ENCODE measurements at regions not wholly inside any gene's neighbourhood (a gene's known extent, or its start where the extent isn't known, plus 50 kb on each side); places are given as distances from the start of the nearest gene placed in this dataset.

DNA sequence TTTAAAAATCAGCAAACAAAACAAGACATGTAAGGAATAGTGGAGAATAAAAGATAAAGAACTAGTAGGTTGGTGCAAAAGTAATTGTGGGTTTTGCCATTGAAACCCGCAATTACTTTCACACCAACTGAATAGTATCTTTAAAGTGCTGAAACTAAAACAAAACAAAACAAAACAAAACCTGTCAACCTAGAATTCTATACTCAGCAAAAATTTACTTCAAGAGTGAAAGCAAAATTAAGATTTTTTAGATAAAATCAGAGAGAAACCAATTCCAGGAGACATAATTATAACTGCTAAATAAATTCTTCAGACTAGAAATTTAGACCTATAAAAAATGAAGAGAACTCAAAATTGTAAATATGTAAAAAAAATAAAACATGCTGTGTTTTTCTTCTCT, 114.0 kb upstream of the TSPAN2 start:
- DNase-seq: no peak

DNA sequence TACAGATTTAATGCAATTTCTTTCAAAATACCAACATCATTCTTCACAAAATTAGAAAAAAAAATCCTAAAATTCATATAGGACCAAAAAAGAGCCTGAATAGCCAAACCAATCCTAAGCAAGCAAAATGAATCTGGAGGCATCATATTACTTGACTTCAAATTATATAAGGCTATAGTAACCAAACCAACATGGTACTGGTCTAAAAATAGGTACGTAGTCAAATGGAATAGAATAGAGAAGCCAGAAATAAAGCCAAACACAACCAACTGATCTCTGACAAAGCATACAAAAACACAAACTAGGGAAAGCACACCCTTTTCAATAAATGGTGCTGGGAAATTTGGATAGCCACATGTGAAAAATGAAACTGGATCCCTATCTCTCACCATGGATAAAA, 112.3 kb upstream of the TSPAN2 start:
- no peak for DNase-seq

DNA sequence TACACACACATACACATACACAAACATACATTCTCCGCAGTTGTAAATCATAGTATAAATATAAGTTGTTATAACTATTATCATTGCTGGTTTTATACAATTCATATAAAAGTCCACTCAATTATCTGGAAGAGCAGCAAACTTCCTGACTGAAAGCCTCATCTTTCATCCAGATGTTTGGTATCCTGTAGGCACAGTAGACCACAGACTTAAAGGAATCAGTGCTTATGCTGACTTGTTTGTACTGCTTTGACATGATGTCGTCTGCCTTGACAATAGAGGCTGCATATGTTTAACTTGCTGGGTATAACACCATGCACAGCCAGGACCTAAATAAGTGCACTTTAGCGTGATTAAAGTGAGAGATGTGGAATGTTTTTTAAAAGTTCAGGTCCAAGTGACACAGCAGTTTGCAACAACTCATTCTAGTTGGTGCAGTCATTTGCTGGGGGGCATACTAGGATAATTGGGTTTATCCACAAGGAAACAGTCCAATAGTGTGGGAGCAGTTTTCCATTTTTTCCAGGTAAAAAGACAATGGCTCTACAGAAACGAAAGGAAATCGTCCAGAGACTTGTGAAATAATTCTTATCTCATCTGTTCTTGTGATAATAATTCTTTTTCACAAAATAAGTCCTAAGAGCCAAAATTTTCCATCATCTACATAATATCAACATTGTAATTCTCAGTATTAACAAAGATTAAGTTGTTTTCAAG, 110.3 kb upstream of the TSPAN2 start:
- DNase-seq: no peak

DNA sequence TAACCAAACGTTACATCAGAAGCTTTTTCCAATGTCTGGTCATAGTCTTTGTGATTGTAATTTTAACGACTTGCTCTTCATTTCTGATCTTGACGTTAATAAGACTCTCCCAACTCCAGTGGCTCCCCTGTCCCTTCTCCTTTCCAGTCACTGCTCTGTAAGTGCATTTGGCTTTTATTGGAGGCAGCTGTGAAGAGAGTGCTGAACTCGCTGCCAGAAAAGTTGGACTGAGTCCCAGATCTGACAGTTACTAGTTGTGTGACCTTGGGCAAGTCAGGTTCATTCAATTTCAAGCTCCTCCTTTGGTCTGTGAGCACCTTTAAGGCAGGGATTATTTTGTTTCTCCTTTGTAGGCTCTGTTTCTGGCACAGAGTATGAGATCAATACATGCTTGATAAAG, 109.6 kb upstream of the TSPAN2 start:
- DNase-seq: no peak

DNA sequence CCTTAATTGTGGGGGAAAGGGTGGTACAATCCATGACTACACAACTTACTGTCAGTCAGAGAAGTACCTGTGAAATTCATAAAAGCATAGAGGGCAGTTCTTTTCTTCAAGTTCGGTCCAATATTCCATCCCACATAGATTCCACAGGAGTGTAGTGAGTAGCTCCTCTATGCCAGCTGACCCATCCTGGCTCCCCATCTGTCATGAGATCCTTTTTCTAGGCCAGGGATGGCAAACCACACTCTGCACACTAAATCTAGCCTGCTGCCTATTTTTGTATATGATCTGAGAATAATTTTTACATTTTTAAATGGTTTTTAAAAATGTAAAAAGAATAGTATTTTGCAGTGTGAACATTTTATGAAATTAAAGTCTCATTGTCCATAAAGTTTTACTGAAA, 107.0 kb upstream of the TSPAN2 start:
- no peak for DNase-seq

DNA sequence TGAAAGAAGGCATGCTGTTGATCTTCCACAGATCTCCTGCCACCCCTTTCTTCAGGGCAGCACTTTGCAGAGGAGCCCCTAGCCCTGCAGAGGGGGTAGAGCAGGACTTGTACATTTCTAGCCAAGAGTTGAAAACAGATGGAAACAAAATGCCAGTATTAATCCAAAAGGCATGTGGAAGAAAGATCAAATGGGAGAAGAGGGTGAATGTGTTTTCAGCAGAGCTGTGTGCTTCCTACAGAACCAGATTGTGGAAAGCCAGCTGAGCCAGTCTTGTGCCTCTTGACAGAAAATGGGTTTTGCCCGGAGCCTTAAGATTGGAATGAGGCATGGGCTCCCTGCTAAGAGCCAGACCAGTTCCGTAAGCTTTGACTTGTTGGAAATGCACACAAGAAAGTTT, 105.2 kb upstream of the TSPAN2 start:
- DNase-seq: no peak

DNA sequence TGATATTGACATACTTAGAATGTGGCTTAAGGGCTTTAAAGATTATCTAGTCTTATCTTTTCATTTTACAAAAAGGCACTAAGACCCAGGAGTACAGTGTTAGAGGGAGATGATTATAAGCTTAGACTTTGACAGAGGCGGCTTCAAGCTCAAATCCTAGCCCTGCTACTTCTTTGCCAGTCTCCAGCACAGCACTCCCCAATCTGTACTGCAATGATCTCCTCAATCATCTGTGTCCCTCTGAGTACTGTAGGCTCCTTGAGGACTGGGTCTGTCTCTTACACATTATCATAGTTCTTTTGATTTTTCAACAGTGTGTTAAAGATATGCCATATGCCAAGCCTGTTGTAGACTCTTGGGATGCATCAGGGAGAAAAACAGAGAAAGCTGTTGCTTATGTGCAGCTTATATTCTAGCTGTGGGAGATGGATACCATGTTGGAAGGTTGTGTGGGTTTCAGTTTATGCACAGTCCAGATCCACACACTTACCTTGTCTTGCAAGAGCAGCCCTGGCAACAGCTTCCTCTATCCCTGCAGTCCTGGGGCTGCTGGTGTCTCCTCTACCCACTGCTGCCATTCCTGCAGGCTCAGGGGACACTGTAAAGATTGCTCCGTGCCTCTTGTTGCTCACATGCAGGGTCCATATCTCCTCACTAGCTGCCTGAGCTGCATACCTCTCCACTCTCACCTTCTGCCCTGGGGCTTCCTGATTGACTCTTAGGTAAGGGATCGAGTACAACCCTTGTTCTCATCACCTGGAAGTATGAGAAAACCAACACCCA, 103.9 kb upstream of the TSPAN2 start:
- DNase-seq: no peak

DNA sequence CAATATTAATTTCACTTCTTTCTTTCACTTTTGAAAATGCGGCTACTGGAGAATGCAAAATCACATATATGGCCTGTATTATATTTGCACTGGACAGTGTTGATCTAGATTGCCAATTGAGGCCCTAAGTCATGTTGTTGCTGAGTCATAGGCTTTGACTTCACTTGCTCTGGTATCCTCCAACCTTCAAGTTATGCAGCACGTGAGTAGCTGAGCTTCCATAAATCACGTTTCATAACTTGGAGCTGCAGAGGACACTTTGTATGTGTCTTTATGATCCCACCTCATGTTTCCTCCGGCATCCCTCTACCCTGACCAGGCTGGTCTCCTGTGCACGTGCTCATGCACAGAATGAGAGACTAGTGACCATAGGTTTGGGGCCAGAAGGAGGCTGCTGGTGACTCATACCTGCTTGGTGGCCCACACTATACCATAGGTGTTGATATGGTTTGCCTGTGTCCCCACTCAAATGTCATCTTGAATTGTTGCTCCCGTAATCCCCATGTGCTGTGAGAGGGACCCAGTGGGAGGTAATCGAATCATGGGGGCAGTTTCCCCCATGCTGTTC, 103.0 kb upstream of the TSPAN2 start:
- DNase-seq: no peak

DNA sequence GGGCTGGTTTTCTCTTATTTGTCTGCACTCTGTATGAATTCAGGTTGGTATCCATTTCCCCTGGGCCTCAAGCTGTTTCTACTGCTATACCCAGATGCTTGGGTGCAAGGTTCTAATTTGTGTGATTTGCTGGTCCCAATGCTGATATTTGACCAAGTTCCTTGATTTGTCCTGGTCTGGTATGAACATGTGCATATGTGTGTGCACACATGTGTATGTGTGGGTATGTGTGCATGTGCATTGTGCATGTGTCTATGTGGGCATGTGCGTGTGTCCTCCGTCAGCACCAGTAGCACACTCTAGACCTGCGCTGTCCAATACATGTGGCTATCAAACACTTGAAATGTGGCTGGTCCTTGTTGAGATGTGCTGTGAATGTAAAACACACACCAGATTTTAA, 102.4 kb upstream of the TSPAN2 start:
- no peak for DNase-seq

DNA sequence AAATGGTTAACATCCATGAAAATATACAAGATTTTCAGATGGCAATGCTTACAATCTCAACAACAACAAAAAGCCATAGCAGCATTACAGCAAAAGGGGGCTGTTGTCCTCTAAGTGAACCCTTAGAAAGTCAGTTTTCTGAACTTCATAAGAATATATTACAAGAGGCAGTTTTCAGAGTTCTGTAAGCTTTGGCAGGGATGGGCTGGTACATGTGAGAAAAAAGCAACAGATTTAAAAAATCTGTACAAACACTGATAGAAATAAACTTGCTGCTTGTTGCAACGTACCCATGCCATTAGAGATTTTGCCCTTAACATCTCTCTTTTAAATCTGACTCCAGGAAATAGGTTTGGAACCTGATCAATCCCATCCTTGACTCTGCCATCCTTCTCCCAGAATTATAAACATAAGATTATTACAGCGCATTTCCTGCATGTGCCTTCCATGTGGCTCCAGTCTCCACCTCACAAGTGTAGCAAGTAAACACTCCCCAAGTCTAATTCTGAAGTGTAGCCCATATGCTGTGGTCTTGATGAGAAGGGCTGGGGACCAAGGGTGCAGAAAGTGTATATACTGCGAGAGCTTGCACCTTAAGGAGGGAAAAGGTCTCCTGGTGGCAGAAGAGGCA, 101.4 kb upstream of the TSPAN2 start:
- DNase-seq: no peak

DNA sequence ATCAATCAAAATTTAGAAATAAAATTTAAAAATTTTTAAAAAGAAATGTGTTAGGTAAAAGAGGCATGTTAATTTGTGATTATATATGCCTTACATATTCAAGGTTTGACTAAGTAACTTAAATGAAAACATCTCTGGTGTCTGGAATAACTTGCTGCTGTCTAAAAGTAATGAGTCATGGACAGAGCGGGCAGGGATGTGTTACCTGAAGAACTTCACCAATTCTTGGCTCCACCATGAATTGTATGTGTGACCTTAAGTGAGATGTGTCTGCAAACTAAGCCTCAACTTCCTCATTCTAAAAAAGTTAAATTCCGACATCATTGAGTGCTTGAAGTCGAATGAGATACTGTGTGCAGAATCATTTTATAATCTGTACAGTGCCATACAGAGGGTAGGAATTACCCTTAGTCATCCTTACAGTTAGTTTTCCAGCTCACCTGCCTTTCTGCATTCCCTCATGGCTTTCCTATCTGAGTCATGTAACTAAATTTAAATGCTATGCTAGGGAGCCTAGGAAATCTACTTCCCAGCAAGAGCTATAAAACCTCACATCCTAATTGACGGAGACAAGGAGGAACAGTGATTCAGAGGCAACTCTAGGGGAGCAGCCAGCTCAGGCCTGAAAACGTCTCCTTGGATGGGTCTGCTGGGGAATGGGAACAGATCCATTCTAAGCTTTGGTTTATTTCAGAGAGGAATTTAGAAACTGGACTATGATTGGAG, 100.7 kb upstream of the TSPAN2 start:
- DNase-seq: no peak

DNA sequence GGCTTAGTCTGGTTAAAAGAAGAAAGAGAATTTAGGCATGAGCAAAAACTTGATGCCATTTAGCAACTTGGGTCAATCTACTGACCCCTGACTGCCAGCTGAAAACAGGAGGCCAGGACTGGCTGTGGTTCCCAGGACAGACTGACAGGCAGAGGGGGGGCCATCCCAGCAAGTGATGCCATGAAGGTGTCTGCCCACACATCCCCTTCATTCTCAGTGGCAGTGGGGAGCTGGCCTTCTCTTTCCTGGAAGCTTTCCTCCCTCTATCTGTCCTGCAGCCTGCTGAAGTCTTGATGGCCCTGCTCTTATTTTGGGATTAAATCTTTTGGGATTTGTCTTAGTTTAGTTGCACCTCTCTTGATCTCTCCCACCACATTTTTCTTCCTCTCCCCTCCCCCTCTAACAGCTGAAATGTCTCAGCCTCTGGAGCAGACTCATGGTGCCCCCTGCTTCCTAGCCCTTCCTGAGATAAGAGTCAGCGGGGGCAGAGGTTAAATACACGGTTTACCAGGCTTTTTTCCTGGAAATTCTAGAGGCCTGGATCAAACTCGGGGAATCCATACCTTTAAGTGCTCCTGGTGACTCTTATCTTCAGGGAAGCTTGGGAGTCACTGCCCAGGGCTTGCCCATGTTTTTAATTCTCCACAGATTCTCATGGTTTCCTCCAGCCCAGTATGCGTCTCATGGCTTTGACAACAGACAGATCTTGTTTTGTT, 99.5 kb upstream of the TSPAN2 start:
- DNase-seq: no peak

DNA sequence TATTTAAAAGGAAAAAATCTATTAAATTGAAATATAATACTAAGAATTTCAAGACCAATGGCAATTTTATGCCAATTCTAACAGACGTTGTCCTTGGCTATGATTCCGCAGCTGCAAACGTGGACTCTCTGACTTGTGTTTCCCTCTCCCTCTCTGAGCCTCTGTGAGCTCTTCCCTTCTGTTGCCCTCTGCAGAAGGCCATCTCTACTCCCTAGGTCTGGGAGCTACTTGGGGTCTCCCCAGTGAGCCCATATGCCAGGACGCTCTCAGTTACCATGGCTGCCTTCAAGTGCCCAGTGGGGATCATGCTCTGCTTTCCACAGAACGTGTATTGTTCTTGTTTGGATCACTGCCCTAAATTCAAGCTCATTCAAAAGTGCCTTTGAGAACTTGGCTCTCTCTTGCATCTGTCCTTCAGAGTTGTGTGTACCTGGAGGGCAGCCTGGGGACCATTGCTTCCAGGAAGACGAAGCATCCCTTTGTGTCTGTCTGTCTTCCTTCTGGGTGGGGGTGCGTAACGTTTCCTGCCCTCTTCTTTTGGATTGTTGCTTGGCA, 97.5 kb upstream of the TSPAN2 start:
- DNase-seq: no peak

DNA sequence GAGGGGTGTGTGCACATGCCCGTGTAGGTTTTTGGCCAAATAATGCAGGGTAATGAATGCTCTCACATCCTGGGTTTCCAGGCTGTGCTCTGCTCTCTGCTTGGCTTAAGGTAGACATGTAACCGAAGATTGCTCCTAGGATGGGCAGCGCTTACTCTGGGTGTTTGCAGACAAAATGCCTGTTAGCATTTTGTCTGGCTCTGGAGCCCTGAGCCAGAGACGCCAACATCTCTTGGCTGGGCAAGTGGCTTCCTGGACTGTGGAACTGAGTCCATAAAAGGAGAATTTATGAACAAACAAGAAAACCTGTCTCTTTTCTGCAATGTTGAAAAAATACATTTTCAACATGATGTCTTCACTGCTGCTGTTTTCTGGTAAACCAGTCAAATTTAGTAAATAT, 96.0 kb upstream of the TSPAN2 start:
- no peak for DNase-seq

DNA sequence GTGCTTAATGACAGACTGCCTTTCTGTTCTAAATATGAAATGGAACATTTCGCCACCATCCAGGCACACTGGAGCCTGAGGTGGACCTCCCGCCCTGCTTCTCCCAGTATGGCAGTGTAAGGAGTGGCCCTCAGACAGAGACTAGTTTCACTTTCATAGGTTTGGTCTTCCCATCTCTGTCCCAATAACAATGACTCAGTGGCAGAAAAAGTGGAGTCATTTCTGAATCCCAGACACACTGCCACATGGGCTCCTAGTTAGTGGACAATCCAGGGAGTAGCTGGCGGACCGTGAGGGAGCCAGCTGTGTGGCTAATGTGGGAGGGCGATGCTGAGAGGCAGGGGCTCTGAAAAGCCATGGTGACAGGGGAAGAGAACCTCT, 95.6 kb upstream of the TSPAN2 start:
- no peak for DNase-seq

DNA sequence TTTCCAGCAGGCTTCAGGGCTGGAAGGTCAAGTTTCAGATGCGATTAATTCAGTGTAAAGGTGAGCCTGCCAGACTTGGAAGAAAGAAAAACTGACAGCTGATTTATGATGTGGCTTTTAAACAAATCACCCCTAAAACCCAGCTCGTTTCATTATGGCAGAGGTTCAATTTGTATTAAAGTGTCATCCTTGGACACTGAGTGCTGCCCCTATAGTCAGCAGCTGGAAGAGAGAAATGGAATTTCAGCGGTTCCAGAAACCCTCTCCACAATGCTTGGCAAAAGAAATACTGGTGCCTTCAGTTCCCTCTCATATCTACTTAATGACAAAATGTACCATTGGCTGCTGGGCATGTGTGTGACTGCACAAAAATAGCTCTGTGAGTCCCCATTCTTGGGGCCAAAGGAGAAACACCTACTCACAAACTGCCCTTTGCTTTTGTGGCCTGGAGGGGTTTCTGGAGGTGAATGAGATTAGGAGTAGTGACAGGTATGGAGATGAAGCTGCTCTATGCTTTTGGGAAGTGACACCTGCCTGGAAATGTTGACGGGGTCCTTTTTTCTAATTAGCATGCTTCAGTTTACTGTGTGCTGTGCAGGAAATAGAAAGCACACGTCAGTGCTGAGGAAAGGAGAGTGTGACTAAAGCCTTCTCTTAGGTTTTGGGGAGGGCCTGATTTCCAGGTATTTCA, 95.1 kb upstream of the TSPAN2 start:
- DNase-seq: peak; percentile 25

DNA sequence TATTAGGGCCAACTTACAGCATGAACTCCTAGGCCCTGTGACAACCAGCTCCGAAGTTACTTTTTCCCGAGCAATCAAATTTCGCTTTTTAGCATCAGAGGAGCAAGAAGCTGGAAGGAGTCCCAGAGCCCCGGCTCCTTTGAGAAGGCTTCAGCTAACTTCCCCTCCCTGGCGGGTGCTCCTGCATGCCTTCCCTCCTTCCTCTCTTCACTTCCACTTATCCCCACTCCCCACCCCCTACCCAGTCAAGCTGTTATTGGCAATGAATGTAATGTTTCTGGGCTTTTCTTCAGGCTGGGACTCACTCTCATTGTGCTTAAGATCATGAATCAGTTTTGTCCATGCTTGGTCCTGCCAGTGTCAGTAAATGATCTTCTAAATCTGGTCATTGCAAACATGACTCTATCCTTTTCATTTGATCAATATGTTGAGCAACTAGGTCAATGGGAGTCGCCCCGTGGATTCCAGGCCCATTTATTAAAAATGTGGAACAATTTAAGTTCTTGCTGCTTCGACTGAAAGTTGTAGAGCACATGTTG, 94.5 kb upstream of the TSPAN2 start:
- no peak for DNase-seq

DNA sequence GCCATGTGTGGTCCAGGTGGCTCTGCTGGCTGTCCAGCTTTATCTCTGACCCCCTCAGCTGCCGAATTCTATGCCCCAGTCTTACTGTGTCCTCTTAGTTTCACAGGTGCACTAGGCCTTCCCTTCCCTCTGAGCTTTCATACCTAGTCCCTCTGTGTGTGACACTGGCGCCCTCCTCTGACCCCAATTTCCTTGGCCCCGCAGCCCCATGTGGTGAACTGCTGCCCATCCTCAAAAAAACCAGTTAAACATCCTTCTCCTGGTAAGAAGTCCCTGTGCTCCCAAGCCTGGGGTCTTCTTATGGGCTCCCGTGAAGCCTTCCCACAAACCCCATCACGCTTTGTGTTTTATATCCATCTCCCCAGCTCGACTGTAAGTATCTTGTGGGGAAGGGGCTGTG, 93.9 kb upstream of the TSPAN2 start:
- no peak for DNase-seq

DNA sequence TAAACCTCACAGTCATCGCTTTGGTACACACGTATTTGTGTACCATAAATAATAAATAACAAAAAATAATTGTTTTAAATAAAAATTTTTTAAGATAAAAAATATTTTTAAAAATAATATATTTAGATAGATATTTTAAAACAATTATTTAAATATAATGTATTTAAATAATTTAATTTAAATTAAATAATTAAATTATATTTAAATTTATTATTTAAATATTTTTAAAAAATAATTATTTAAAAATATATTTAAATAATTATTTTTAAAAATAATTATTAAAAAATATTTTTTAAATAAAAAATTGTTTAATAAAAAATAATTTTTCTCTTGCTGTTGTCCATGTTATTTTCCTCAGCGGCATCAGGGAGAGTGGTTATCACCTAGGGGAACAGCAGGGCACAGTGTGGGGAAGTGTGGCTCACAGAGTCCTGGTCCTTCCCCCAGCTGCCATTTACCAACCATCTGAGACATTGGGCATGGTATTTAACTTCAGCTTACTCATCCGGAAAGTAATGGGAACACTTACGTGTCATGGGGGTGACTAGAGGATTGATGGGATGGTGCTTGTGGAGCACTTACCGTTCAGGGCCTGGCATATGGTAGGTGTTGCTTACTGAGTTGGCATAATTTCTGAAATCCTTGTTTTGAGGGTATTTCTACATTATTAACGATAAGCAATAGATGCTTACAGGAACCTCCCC, 92.9 kb upstream of the TSPAN2 start:
- DNase-seq: no peak

DNA sequence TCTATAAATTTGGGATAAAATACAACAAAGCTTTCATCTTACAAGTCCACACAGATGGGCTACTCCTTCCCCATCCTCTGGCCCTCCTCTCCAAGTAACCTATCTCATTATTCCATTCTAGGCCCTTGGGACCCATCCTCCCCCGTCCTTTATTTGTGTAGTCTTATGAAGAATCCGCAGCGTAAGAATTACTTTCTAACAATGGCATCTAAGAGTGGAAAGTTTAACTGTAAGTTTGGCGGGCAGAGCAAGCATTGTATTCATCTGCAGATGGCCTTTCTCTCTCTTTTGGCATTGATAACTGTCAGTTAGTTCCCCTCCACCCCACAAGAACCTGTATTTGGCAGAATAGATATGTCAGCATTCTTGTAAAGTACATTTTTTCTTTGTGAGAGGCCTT, 91.9 kb upstream of the TSPAN2 start:
- DNase-seq: no peak

All from activated CD4-positive, alpha-beta T cell treated with anti-CD3 and anti-CD28 coated beads, Interleukin-2, amount 50 U/mL, for 16 hours (primary cell).